Transverse colon (tissue), 4 donors: ENCODE measurements at regions not wholly inside any gene's neighbourhood (a gene's known extent, or its start where the extent isn't known, plus 50 kb on each side); places are given as distances from the start of the nearest gene placed in this dataset.

Experiments used
- CTCF ChIP-seq, 5 experiments: fragments of 200-600 bp in 3 of 5; fragments of 450-650 bp in 2 of 5; sonication (generic) in 3 of 5; IDR thresholded peaks; 1 replicate in 2 of 5; 2 replicates in 3 of 5; pipeline ENCODE4 v1.5.1; 2016 to 2017; ENCODE audit warnings: antibody characterized with exemption in 5 of 5, inconsistent platforms in 3 of 5, mild to moderate bottlenecking in 2 of 5, moderate library complexity in 1 of 5
- EP300 ChIP-seq: sonication (generic); formaldehyde crosslinking; IDR thresholded peaks from one replicate; pipeline ENCODE4 v1.6.1; 2017; ENCODE audit warnings: antibody characterized with exemption, low read depth
- POLR2A ChIP-seq: fragments of 450-650 bp; IDR thresholded peaks from one replicate; pipeline ENCODE4 v1.6.1; 2016; ENCODE audit warnings: antibody characterized with exemption, mild to moderate bottlenecking, moderate library complexity
- POLR2AphosphoS5 ChIP-seq, 3 donors: sonication (generic); formaldehyde crosslinking; IDR thresholded peaks; one replicate each; pipeline ENCODE4 v1.6.1; 2016; ENCODE audit warnings: antibody characterized with exemption in 3 of 3

DNA sequence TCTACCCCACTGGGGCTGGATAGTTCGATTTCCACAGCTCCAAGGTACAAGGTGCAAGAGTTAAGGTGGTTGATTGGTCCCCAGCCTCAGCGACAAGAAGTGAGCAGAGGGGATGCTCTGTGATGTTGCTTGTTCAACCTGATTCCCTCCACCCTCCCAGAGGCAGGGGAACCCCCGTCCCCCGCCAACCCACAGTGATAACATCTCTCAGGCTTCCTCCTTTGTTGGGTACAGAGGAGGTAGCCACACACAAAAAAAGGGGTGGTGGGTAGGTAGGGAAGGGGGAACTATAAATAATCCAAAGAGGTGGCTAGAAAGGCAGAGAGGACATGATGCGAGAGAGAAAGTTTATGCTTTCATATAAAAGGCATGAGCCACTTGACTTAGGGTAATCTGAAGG, 192.9 kb upstream of the POU3F3 start:
- TF ChIP-seq EP300 (no peak), POLR2A (no peak), CTCF (IDR thresholded peaks at IDR 0.05) (no peak), POLR2AphosphoS5 (IDR thresholded peaks at IDR 0.05) (no peak)
